SU-DHL-6 (cell line): ENCODE measurements at regions not wholly inside any gene's neighbourhood (a gene's known extent, or its start where the extent isn't known, plus 50 kb on each side); places are given as distances from the start of the nearest gene placed in this dataset.

Source experiments
- H2AFZ ChIP-seq: fragments of 200-600 bp; sonication (generic); 2 replicates; pipeline ENCODE4 v1.6.1; 2014; ENCODE audit warnings: low read depth, mild to moderate bottlenecking, moderate library complexity, mixed read lengths, antibody characterized with exemption, low read length; ENCODE audit not compliant: severe bottlenecking
- H3F3A ChIP-seq: fragments of 200-600 bp; shearing (Covaris generic); 2 replicates; pipeline ENCODE4 v1.6.0; 2016; ENCODE audit warnings: antibody characterized with exemption, mild to moderate bottlenecking; ENCODE audit not compliant: insufficient read depth
- H3K27ac ChIP-seq: fragments of 200-600 bp; sonication (generic); 2 replicates; pipeline ENCODE4 v1.5.1; 2016; ENCODE audit warnings: low read depth, mild to moderate bottlenecking, low read length, moderate library complexity, mixed read lengths
- H3K27me3 ChIP-seq: fragments of 200-600 bp; sonication (generic), shearing (Covaris generic); 2 replicates; pipeline ENCODE4 v1.6.0; 2014; ENCODE audit warnings: mild to moderate bottlenecking, low read length
- H3K36me3 ChIP-seq: fragments of 200-600 bp; sonication (generic); 2 replicates; pipeline ENCODE4 v1.6.1; 2014; ENCODE audit warnings: mild to moderate bottlenecking, low read length, mixed read lengths
- H3K4me2 ChIP-seq: fragments of 300-600, 200-600 bp; shearing (Covaris generic), sonication (generic); 2 replicates; pipeline ENCODE4 v1.6.0; 2014; ENCODE audit warnings: low read length, low read depth, mild to moderate bottlenecking; ENCODE audit not compliant: poor library complexity, severe bottlenecking
- H3K4me3 ChIP-seq: fragments of 200-600 bp; sonication (generic); 2 replicates; pipeline ENCODE4 v1.5.1; 2014; ENCODE audit warnings: antibody characterized with exemption, low read length, mild to moderate bottlenecking, mixed read lengths; ENCODE audit not compliant: insufficient read depth, poor library complexity, severe bottlenecking
- H3K79me2 ChIP-seq: fragments of 200-600 bp; sonication (generic); 2 replicates; pipeline ENCODE4 v1.6.1; 2014; ENCODE audit warnings: mild to moderate bottlenecking, low read length, moderate library complexity; ENCODE audit not compliant: insufficient read depth
- H3K9ac ChIP-seq: fragments of 200-600 bp; sonication (generic); 2 replicates; pipeline ENCODE4 v1.7.0; 2014; ENCODE audit warnings: mild to moderate bottlenecking, low read length
- H3K9me2 ChIP-seq: fragments of 200-600 bp; sonication (generic); replicated peaks from 2 replicates; pipeline ENCODE4 v1.6.1; 2014; ENCODE audit warnings: low read length; ENCODE audit not compliant: insufficient read depth
- H3K9me3 ChIP-seq: fragments of 200-600 bp; sonication (generic); 2 replicates; pipeline ENCODE4 v1.6.1; 2014; ENCODE audit warnings: low read length, mixed read lengths; ENCODE audit not compliant: insufficient read depth
- H4K20me1 ChIP-seq: fragments of 200-600 bp; sonication (generic); 2 replicates; pipeline ENCODE4 v1.6.1; 2014; ENCODE audit warnings: low read depth, mild to moderate bottlenecking, antibody characterized with exemption, low read length, moderate library complexity, mixed read lengths
- EZH2phosphoT487 ChIP-seq: fragments of 200-600 bp; sonication (generic), shearing (Covaris generic); conservative IDR thresholded peaks from 2 replicates; pipeline ENCODE4 v1.6.1; 2018; ENCODE audit warnings: mild to moderate bottlenecking, antibody characterized with exemption, low read length, moderate library complexity, mixed read lengths
- TF ChIP-seq, protein P1 (sequence below): fragments of 200-600 bp; sonication (generic); IDR thresholded peaks from one replicate; pipeline ENCODE4 v1.5.1; 2017; ENCODE audit warnings: antibody characterized with exemption, mild to moderate bottlenecking, low read length, moderate library complexity; ENCODE audit not compliant: insufficient read depth, poor library complexity, severe bottlenecking

DNA sequence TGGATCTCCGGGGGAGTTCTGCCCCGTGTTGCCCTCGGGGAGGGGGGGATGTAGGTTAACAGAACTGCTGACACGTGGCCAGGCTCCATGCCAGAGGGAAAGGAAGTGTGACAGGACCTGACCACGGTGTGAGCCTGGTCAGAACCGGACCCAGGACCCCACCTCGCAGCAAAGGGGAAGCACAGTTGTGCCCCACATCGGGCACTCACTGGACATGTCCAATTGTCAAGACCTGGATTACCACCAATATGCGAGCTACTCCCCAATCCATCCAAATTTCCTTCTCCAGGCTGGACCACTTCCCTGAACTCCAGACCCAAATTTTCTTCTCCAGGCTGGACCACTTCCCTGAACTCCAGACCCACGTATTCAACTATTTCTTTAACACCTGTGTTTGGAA lies 78.8 kb upstream of the PIWIL1 start:
- Histone ChIP-seq H3K27me3 (no peaks in the 10 kb centered on the region), H3K9me2 (no peaks in the 10 kb centered on the region), H3K9me3 (no peaks in the 10 kb centered on the region), H3K36me3 (no peaks in the 10 kb centered on the region), H3K4me3 (no peak overlapping the region), H3K79me2 (no peaks in the 10 kb centered on the region), H2AFZ (no peak overlapping the region), H3K9ac (no peak overlapping the region), H3K4me2 (no peak overlapping the region), H3F3A (no peaks in the 10 kb centered on the region), H4K20me1 (no peaks in the 10 kb centered on the region), H3K27ac (no peak overlapping the region)
- TF ChIP-seq EZH2phosphoT487, result no peak
- TF ChIP-seq, protein P1, sequence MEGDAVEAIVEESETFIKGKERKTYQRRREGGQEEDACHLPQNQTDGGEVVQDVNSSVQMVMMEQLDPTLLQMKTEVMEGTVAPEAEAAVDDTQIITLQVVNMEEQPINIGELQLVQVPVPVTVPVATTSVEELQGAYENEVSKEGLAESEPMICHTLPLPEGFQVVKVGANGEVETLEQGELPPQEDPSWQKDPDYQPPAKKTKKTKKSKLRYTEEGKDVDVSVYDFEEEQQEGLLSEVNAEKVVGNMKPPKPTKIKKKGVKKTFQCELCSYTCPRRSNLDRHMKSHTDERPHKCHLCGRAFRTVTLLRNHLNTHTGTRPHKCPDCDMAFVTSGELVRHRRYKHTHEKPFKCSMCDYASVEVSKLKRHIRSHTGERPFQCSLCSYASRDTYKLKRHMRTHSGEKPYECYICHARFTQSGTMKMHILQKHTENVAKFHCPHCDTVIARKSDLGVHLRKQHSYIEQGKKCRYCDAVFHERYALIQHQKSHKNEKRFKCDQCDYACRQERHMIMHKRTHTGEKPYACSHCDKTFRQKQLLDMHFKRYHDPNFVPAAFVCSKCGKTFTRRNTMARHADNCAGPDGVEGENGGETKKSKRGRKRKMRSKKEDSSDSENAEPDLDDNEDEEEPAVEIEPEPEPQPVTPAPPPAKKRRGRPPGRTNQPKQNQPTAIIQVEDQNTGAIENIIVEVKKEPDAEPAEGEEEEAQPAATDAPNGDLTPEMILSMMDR, result no peak

DNA sequence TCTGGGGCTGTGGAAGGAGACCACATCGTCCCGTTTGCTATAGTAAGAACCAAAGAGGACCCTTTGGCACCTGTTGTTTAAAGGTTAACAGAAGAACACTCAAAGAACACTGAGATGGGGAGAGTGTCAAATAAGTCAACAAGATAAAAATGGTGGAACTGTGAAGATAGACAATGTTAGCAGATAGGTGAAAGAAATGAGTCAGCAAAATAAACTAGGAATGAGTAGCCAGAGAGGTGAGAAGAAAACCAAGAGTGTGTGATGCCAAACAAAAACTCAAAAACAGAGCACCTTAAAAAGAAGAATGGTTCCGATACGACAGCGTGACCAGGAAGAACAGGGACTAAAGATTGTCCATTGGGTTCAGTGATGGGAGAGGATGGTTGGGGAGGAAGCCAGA lies 74.7 kb upstream of the PIWIL1 start:
- H3K79me2 ChIP-seq, result no peaks in the 10 kb centered on the region
- no peaks in the 10 kb centered on the region for H3K36me3 ChIP-seq
- no peaks in the 10 kb centered on the region for H4K20me1 ChIP-seq
- no peak overlapping the region for H2AFZ ChIP-seq
- no peaks in the 10 kb centered on the region for H3F3A ChIP-seq
- H3K4me3 ChIP-seq, result no peak overlapping the region
- no peak for TF ChIP-seq EZH2phosphoT487
- TF ChIP-seq, protein P1, result no peak
- no peaks in the 10 kb centered on the region for H3K9me2 ChIP-seq
- H3K27me3 ChIP-seq, result no peaks in the 10 kb centered on the region
- no peak overlapping the region for H3K4me2 ChIP-seq
- H3K9me3 ChIP-seq, result no peaks in the 10 kb centered on the region
- no peak overlapping the region for H3K9ac ChIP-seq
- no peak overlapping the region for H3K27ac ChIP-seq

DNA sequence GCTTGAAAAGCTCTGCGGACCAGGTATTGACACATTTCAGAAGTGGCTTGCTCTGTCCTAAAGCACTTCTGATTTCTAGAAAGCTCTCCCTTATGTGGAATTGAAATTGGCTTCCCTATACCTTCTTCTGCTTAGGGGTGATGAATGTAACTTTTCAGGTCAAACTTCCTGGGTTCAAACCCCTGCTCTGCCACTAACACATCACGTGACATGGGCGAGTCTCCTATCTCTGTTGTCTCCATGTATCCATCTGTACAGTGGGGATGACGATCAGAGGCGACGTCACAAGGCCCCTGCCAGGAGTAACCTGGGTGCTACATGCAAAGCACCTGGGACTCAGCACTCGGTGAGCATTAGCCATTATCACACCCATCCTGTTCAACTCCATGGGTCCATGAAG lies 73.7 kb upstream of the PIWIL1 start:
- Histone ChIP-seq H3K9ac (no peak overlapping the region), H3K27me3 (no peaks in the 10 kb centered on the region), H4K20me1 (no peaks in the 10 kb centered on the region), H3K27ac (no peak overlapping the region), H3K9me2 (no peaks in the 10 kb centered on the region), H3K79me2 (no peaks in the 10 kb centered on the region), H3K4me2 (no peak overlapping the region), H3K4me3 (no peak overlapping the region), H2AFZ (no peak overlapping the region), H3F3A (no peaks in the 10 kb centered on the region), H3K9me3 (no peaks in the 10 kb centered on the region), H3K36me3 (no peaks in the 10 kb centered on the region)
- TF ChIP-seq, protein P1, result no peak
- TF ChIP-seq EZH2phosphoT487, result no peak

DNA sequence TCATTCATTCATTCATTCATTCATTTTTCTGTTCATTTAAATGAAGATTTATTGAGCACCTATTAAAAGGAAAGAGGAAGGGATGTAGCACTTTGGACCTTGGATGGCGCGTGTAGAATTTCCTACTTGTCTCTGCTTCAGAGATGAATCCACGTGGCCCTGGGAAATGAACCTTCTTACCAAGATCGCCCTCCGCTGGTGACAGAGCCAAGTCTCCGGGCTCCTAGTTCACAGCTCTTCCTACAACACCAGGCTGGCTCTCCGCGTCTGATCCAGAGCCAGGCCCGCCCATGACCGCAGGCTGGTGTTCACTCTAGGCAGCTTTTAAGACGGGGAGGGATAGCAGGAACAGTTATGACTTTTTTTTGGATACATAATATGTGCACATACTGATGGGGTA lies 70.9 kb upstream of the PIWIL1 start:
- Histone ChIP-seq H3K79me2 (no peaks in the 10 kb centered on the region), H3K27me3 (no peaks in the 10 kb centered on the region), H3K9me2 (no peaks in the 10 kb centered on the region), H3K4me3 (no peak overlapping the region), H3K36me3 (no peaks in the 10 kb centered on the region), H4K20me1 (no peaks in the 10 kb centered on the region), H3K9me3 (no peaks in the 10 kb centered on the region), H2AFZ (no peak overlapping the region), H3K9ac (no peak overlapping the region), H3K4me2 (no peak overlapping the region), H3F3A (no peaks in the 10 kb centered on the region), H3K27ac (no peak overlapping the region)
- TF ChIP-seq EZH2phosphoT487, result no peak
- TF ChIP-seq, protein P1, result no peak
